NOMO-1 treated with DMSO at 0.1 percent for 48 hours (cell line): ENCODE measurements at regions not wholly inside any gene's neighbourhood (a gene's known extent, or its start where the extent isn't known, plus 50 kb on each side); places are given as distances from the start of the nearest gene placed in this dataset.

Experiments used
- DNase-seq: peaks from one replicate; lab custom pipeline; 2025; ENCODE audit not compliant: unreplicated experiment; lab: John Stamatoyannopoulos, UW

- no peak for DNase-seq
Observed at GRCh38 chr2:236317938-236318396, 53.8 kb upstream of the ASB18 start.

DNA sequence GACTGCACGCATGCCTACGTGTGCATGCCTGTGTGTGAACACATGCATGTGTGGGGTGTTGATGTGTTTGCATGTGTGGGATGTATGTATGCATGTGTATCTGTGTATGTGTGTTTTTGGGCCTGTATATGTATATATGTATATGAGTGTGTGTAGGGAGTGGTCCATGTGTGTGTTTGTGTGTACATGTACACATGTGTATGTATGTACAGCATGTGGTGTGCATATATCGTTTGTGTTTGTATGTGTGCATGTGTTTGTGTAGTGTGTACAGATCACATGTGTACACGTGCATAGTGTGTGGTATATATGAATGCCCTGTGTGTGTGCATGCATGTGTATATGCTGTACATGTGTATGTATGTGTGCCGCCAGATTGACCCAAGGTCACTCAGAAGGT, 54.2 kb upstream of the ASB18 start:
- DNase-seq, result no peak

DNA sequence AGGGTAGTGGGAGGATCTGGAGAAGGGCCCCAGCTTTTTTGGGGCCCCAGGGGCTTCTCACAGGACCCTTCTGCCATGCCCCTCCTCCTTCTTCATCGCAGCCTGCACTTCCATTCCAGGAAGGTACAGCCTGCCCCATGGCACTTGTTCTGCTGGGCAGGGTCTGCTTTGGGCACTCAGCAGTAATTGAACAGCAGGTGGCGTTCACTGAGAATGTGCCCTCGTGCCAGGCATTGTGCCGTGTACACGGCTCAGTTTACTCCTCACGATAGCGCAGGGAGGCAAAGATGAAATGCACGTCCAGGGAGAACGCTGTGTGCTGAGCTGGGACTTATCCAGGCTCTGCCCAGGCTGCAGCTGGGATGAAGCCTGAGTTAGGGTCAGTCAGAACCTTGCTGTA, 54.8 kb upstream of the ASB18 start:
- no peak for DNase-seq

- DNase-seq, result no peak
Observed at GRCh38 chr2:236321415-236321814, 57.2 kb upstream of the ASB18 start.

DNA sequence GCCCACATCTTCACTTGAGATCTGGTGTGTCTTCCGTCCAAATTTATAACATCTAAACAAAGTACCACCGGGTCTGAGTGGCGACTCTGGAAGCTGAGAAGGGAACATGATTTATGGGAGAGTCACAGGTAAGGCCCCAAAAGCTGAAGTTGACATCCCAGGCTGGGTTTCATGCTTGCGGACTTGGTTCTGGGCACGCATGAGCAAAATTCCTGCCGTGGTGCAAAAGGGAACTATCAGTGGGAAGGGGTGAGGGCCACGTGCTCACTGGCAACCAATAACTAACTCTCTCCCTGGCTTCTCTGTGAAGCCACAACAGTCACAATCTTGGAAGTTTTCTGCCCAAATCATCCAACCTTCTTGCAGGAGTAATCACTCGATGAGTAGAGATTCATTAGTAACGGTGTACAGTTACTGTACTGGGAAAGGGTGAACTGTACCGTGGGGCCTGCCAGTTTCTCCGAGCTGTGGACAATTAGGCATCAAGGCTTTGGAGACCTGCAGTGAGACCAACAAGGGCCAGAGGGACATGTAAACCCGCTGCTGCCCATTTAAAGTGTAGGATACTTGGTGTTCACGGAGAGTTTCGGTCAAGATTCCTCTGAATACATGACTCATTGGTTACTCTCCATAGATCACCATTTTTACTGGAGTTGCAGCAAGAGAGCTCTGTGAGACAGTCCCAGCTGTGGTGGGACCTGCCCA, 69.4 kb upstream of the ASB18 start:
- DNase-seq, result no peak

- no peak for DNase-seq
Observed at GRCh38 chr2:236334122-236334876, 70.1 kb upstream of the ASB18 start.

- no peak for DNase-seq
Observed at GRCh38 chr2:236335696-236336574, 71.7 kb upstream of the ASB18 start.

- DNase-seq, result no peak
Observed at GRCh38 chr2:236336575-236337464, 72.6 kb upstream of the ASB18 start.

DNA sequence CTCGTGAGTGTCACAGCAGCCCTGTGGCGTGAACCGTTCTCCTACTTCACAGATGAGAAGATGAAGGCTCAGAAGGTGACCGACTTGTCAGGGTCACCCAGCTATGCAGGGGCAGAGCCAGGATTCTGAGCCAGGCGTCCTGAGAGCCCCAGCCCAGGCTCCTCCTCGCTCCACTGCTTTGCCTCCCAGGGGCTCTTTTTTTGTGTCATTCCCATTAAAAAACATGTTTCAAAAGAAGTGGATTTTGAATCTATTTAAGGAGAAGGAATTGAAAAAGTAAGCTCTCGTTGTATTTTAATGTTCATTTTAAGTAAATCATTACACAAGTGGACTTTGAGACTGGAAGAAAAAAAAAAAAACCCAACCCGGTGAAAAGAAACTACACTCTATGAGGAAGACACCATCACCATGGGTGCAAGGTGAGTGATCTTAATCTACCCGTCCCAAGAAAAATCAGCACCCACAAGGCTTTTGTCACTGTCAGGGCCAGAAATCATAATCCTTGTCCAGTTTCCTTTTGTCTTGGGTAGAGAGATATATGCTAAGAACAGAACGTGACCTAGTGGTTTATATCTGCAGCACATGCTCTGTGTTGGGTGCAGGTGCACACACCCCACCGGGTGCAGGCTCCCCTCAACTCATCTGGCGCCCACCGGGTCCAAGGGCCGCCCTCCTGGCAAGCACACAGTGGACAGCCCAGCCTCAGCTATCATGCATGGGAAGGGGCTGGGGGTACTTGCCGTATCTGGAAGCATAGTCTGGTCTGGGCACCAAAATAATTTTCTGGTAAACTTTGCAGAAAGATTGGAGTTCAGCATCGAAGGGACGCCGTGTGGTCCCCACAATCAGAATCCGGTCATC, 73.5 kb upstream of the ASB18 start:
- DNase-seq, result no peak

DNA sequence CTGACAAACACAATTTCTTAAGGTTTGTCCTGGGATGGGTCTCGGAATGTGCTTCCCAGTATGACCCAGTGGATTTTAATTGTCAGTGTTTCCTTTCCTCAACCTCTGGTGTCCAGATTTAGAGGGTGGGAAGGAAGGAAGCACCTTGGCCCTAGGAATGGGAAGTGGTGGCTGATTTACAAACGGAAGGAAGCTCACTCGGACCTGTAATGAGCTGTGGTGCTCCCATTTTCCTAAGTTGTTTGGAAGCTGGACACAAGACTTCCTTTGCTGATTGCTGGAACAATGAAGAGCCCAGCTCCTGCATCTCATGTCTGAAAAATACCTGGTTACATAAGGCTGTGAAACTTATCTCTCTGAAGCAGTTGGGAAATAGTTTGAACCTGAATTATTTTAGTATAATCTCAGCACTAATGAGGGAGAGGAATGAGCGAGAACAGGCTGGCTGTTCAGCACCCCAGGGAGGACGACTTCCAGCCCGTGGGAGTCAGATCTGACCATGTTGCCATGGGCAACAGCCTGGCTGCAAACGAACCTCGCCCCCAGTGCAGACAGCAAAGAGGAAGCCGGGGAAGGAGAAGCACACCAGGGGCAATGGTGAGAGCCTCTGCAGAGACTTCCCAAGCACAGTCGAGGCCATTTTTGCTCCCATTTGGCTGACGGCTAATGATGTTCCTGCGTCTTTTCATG, 74.4 kb upstream of the ASB18 start:
- DNase-seq, result peak; percentile 10

GRCh38 chr2:236340251-236340650, 76.0 kb upstream of the ASB18 start:
- no peak for DNase-seq

DNA sequence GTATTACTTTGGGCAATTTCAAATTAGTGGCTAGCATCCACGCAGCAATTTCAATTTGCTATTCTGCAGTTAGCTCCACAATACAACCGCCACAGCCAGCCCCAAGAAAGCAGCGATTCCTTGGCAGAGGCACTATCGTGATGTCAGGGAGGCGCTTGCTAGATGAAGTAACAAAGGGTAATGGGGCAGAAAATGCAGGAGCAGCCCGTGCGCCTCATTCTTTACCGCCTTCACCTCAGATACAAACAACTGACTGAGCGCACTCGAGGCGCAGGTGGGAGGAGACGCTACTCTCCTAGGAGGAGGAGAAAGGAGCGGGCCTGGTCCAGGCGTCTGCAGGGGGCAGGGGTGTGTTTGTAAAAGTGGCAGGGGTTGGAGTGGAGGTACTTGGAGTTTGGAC, 76.9 kb upstream of the ASB18 start:
- no peak for DNase-seq

GRCh38 chr2:236341721-236342120, 77.5 kb upstream of the ASB18 start:
- no peak for DNase-seq

DNA sequence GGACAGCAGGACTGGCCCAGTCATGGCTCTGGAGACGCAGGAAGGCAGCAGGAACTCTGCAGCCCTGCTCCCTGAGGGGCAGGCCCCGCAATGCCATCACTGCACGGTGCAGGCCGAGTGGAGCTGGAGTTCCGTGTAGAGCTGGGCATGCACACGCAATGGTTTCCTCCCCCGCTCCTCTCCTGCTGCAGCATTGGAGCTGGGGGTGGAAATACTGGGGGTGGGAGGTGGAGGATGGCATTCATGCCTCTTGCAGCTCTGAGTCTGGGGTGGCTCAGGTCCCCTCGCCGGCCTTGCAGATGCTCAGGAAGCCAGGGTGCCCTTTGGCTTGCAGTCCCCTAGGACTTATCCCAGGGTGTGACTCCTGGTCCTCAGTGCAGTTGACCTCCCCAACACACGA, 78.3 kb upstream of the ASB18 start:
- DNase-seq, result no peak

- no peak for DNase-seq
Observed at GRCh38 chr2:236342951-236343350, 78.7 kb upstream of the ASB18 start.

- peak; percentile 55 for DNase-seq
Observed at GRCh38 chr2:236343400-236344161, 79.4 kb upstream of the ASB18 start.

GRCh38 chr2:236344446-236344845, 80.2 kb upstream of the ASB18 start:
- DNase-seq, result no peak

DNA sequence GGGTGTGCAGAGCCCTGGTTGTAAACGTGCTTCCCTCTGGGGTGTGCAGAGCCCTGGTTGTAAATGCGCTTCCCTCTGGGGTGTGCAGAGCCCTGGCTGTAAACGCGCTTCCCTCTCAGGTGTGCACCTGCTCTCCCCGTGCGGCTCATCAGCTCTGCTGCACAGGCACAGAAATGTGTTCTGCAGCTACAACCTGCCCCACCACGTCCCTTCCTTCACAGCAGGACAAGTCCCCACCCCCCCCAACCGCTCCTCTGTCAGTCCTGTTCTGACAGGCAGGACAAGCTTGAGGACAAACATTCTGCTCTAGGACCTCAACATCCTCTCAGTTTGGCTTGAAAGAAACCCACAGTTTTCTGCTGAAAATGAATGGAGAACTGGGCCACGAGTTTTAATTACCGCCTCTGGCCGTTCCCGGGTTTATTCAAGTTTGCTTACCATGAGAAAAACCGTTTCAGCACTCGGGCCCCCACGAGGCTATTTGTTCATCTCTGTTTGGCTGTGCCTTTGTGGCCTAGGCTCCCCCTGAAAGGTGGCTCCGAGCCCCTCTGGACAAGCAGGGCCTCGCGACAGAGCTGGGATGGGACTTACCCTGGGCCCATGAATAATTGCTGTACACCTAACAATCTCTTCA, 81.0 kb upstream of the ASB18 start:
- no peak for DNase-seq
